Nephron (organoid): ENCODE measurements at regions not wholly inside any gene's neighbourhood (a gene's known extent, or its start where the extent isn't known, plus 50 kb on each side); places are given as distances from the start of the nearest gene placed in this dataset.
A peak's percentile ranks its signal among the peaks of the same experiment; 100 is the strongest.

Experiments
- H3K27ac Mint-ChIP-seq, 3 experiments: 2 replicates each; pipeline ENCODE4 v1.8.0; 2020; ENCODE audit warnings: mixed read lengths in 3 of 3, mild to moderate bottlenecking in 2 of 3, moderate library complexity in 1 of 3
- H3K27me3 Mint-ChIP-seq: 2 replicates; pipeline ENCODE4 v1.8.0; 2021; ENCODE audit warnings: low read depth, mild to moderate bottlenecking, moderate library complexity, mixed read lengths
- H3K36me3 Mint-ChIP-seq: 2 replicates; pipeline ENCODE4 v1.8.0; 2020; ENCODE audit warnings: low read depth, mixed read lengths
- H3K4me1 Mint-ChIP-seq: 2 replicates; pipeline ENCODE4 v1.8.0; 2020; ENCODE audit warnings: mixed read lengths
- H3K4me3 Mint-ChIP-seq, 3 experiments: 2 replicates each; pipeline ENCODE4 v1.8.0; 2020; ENCODE audit warnings: mild to moderate bottlenecking in 3 of 3, mixed read lengths in 3 of 3, moderate library complexity in 2 of 3
- H3K9me3 Mint-ChIP-seq: 2 replicates; pipeline ENCODE4 v1.8.0; 2020; ENCODE audit warnings: mixed read lengths
- TF ChIP-seq, protein P1 (sequence below), 3 experiments: fragments of 200-600 bp; sonication (generic); IDR thresholded peaks; one replicate each; pipeline ENCODE4 v1.5.0; 2021; ENCODE audit warnings: antibody characterized with exemption in 3 of 3; ENCODE audit not compliant: unreplicated experiment in 3 of 3

DNA sequence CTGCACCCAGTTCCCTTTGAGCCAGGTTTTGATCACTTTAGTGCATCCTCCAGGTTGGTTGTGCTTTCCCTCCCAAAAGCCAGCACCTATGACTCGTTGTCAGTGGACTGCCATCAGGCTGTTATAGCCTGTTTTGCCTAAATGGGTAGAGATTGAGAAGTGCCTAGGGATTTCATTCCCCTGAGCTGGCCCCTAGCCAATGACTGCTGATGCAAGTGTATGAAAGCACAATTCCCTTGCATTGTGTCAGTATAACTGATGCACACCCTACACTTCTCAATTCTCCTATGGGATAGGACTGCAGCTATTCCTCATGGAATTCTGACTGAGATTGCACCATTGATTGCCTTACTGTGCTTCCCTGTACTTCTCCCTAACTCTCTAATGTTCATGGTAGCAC is 102.1 kb upstream of the ARPP21 start:
- Mint-ChIP-seq H3K27me3 (no peaks in the 10 kb centered on the region), H3K27ac (no peak overlapping the region), H3K4me1 (no peaks in the 10 kb centered on the region), H3K9me3 (no peaks in the 10 kb centered on the region), H3K36me3 (no peaks in the 10 kb centered on the region), H3K4me3 (no peak overlapping the region)
- TF ChIP-seq, protein P1, sequence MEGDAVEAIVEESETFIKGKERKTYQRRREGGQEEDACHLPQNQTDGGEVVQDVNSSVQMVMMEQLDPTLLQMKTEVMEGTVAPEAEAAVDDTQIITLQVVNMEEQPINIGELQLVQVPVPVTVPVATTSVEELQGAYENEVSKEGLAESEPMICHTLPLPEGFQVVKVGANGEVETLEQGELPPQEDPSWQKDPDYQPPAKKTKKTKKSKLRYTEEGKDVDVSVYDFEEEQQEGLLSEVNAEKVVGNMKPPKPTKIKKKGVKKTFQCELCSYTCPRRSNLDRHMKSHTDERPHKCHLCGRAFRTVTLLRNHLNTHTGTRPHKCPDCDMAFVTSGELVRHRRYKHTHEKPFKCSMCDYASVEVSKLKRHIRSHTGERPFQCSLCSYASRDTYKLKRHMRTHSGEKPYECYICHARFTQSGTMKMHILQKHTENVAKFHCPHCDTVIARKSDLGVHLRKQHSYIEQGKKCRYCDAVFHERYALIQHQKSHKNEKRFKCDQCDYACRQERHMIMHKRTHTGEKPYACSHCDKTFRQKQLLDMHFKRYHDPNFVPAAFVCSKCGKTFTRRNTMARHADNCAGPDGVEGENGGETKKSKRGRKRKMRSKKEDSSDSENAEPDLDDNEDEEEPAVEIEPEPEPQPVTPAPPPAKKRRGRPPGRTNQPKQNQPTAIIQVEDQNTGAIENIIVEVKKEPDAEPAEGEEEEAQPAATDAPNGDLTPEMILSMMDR (IDR thresholded peaks at IDR 0.05; ENCODE audit: unreplicated experiment in 3 of 3) = no peak

DNA sequence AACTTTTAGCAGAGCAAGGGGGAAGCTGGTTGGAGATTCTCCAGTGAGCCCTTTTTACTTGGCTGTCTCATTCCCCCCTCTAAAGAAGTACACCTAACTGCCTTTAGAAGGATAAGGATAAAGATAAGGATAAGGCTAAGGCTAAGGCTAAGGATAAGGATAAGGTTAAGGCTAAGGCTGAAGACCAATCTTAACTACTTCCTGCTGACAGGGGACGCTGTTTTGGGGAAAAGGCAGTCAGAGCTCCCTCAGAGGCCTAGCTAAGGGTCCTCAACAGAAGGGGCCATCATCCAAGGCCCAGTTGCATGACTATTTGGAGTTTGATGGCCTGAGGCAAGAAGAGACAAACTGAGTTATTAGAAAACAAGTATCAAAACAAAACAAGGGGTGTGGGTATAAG is 94.3 kb upstream of the ARPP21 start:
- Mint-ChIP-seq H3K36me3 (no peaks in the 10 kb centered on the region), H3K9me3 (no peaks in the 10 kb centered on the region), H3K4me3 (no peak overlapping the region), H3K27me3 (no peaks in the 10 kb centered on the region), H3K4me1 (peaks cover 5% of the 10 kb centered on the region), H3K27ac (no peak overlapping the region)
- TF ChIP-seq, protein P1 (IDR thresholded peaks at IDR 0.05; ENCODE audit: unreplicated experiment in 3 of 3) = no peak

DNA sequence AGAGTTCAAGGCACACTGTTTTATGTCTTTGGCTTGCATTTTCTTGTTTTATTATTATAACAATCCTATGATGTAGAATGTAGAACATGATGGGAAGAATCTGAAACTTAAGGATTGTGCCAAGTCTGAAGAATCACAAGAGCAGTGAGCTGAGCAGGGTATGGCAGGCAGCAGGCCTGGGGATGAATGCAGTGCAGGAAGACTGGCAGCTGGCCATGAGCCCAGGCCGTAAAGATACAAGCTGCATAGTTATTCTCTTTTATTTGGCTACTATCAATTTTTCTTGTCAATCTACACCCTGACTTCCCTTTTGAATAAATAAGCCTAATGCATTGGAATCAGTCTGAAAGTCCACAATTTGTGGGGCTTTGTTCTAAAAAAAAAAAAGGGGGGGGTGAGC is 89.6 kb upstream of the ARPP21 start:
- TF ChIP-seq, protein P1 (IDR thresholded peaks at IDR 0.05; ENCODE audit: unreplicated experiment in 3 of 3) = no peak

DNA sequence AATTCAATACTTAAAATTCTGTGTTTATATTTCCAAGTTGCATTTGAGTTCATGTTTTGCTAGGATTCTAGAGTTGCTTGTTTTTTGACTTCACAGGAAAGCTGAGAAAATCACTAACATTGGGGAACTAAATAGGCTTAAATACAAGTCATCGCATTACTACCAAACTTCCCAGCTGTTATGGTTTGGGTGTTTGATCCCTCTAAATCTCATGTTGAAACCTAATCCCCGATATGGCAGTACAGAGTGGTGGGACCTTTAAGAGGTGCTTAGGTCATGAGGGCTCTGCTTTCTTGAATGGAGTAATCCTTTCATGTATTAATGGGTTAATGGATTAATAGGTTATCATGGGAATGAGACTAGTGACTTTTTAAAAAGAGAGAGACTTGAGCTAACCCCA is 77.2 kb upstream of the ARPP21 start:
- TF ChIP-seq, protein P1 (IDR thresholded peaks at IDR 0.05; ENCODE audit: unreplicated experiment in 3 of 3) = no peak
- no peaks in the 10 kb centered on the region for H3K27me3 Mint-ChIP-seq
- H3K27ac Mint-ChIP-seq = no peak overlapping the region
- H3K36me3 Mint-ChIP-seq = no peaks in the 10 kb centered on the region
- no peak overlapping the region for H3K4me3 Mint-ChIP-seq
- H3K9me3 Mint-ChIP-seq = peaks cover 19% of the 10 kb centered on the region
- peaks cover 10% of the 10 kb centered on the region for H3K4me1 Mint-ChIP-seq

More for the DNA sequence above, 89.6 kb upstream of the ARPP21 start:
- Mint-ChIP-seq H3K4me1 (peaks cover 5% of the 10 kb centered on the region), H3K4me3 (no peak overlapping the region), H3K9me3 (no peaks in the 10 kb centered on the region), H3K27ac (peak overlapping the region in 2 of 3 experiments; percentile 48 to 73), H3K27me3 (no peaks in the 10 kb centered on the region), H3K36me3 (no peaks in the 10 kb centered on the region)

DNA sequence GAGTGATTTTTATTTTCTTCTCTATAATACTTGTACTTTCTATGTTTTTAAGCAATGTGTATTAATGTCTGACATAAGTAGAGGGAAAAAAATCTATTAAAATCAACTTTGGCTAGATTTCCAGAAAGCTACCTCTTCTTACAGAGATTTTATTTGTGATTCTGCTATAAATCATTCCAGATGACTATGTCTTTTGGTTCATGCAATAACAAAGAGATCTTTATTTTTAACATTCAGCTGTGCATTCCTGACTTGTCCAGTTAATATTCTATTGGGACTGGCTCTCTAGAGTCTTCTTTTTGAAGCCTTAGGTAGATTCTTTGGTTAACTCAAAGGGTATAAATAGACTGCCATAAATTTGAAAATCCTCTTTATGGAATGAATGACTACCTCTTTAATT is 74.3 kb upstream of the ARPP21 start:
- Mint-ChIP-seq H3K27me3 (no peaks in the 10 kb centered on the region), H3K36me3 (no peaks in the 10 kb centered on the region), H3K4me3 (no peak overlapping the region), H3K27ac (no peak overlapping the region), H3K4me1 (peaks cover 10% of the 10 kb centered on the region), H3K9me3 (no peaks in the 10 kb centered on the region)
- TF ChIP-seq, protein P1 (IDR thresholded peaks at IDR 0.05; ENCODE audit: unreplicated experiment in 3 of 3) = no peak
